HK-2 (cell line): ENCODE measurements at regions not wholly inside any gene's neighbourhood (a gene's known extent, or its start where the extent isn't known, plus 50 kb on each side); places are given as distances from the start of the nearest gene placed in this dataset.
A peak's percentile ranks its signal among the peaks of the same experiment; 100 is the strongest.
"Not testable (repeated sequence)": the region's sequence is repeated elsewhere in the genome, so short reads cannot be mapped to it uniquely, and the experiment has no call there.

Experiments
- DNase-seq: peaks from one replicate; pipeline ENCODE4 v3.0.0-alpha.2; 2018; ENCODE audit not compliant: unreplicated experiment

DNA sequence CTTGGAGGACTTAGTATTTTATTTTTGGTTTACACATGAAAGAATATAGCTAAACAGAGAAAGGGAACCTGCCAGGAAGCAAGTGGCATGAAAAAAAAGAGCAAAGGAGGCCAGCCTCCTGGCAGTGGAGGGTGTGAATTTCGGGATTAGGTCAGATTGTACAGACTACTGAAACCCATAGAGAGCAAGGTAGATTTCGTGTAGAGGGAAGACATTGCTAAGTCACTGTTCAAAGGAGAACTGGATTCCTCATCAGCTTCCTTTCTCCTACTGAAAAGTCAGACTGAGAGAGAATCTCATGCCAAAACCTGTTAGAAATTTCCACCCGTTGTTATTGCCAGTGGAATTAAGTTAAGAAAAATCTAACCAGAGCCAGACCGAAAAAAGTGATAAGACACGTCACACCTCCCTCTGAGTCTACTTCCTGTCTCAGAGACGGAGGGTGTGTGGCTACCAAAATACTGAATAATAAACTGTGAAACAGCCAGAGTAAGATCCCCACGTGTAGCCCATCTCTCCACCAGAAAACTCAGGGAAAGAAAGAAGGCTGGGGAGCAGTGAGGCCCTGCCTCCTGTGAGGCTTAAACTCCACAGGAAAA, 118.8 kb downstream of the SKIDA1 start:
- no peak for DNase-seq

- DNase-seq, result no peak
Observed at GRCh38 chr10:21405981-21406380, 119.5 kb downstream of the SKIDA1 start.

DNA sequence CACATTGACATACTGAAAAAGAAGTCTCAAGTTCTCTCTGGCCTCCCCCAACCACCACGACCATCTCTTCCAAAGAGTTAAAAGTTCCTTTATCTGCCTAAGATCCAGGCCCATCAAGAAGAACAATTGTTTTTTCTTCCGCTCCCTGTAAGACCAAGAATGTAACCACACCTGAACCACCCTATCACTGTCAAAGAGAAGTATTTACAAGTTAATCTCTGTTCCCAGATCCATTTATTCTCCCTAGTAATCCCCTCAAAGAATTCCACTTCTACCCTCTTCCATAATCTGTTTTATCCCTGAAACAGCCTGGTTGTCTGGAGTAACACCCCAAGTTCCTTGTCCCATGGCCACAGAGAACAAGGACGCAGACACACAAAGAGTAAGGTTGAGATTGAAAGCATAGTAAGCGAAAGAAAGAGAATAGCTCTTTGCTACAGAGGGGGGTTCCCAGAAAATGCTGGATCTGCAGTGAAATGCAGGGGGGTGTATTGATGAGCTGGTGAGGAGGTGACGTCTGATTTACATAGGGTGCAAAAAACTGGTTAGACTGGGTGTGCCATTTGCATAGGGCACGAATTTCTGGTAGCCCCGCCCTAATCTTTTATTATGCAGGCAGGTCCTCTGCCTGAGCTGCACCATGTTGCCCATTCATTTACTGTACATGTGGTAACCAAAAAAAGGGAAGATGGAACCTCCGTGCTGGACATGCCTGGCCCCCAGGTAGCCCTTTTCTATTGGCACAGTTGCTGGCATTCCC, 122.0 kb downstream of the SKIDA1 start:
- no peak for DNase-seq

- DNase-seq, result no peak
Observed at GRCh38 chr10:21402606-21403083, 122.8 kb downstream of the SKIDA1 start.

DNA sequence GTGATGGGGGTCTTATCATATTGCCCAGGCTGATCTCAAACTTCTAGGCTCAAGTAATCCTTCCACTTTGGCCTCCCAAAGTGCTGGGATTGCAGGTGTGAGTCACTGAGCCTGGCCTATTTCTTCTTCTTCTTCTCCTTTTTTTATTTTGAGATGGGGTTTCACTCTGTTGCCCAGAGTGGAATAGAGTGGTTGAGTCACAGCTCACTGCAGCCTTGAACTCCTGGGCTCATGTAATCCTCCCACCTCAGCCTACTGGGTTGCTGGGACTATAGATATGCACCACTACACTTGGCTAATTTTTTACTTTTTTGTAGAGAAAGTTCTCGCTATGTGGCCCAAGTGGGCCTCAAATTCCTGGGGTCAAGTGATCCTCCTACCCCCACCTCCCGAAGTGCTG, 124.3 kb downstream of the SKIDA1 start:
- DNase-seq, result peak; percentile 62

- DNase-seq, result peak; percentile 33
Observed at GRCh38 chr10:21399392-21400035, 126.0 kb downstream of the SKIDA1 start.

DNA sequence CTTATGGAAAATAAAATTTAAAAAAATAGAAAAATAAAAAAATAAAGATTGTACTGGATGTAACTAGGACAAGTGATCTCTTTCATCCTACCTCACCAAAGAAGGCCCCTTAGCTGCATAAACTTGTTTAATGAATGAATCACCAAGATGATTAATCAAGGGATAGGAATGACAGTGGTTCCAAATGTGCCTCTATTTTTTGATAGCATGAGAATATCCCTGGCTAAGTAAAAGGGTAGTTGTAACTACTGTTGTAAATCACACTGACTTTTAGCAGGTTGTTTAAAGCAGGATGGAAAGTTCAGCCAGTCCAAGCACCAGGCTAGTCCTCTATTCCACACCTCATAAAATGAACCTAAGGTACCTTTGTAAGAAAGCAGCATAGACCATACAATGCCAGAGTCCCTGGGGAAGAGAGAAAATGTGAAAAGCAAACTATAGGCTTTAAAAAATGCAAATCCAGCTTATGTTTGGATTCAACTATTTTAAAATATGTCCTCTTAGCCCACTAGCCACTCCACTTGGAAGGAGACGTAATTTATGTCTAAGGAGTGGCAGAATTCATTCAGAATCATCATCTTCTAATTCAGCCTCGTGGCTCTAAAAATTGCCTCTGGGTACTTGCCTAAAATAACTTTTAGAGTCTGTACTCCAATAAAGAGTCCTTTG, 126.8 kb downstream of the SKIDA1 start:
- DNase-seq, result no peak

GRCh38 chr10:21396889-21397288, 128.6 kb downstream of the SKIDA1 start:
- no peak for DNase-seq

GRCh38 chr10:21393931-21394330, 131.6 kb downstream of the SKIDA1 start:
- no peak for DNase-seq

DNA sequence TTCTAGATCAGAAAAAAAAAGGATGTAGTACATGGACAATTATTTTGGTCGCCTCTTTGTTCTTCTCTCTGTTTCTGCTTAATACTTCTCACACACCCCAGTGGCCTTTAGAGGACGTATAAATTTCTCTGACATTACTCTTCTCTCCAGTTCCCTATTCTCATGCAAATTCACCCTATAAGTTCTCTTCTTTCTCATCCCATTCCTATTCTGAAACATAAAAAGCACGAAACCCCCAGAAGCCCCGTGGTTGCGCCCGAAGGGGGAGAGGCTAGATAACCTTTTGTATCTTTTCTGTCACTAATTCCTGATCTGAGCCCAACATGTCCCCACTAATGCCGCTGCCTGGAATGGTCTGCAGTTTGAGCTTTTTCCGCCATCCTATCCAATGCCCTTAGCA, 136.9 kb downstream of the SKIDA1 start:
- no peak for DNase-seq

DNA sequence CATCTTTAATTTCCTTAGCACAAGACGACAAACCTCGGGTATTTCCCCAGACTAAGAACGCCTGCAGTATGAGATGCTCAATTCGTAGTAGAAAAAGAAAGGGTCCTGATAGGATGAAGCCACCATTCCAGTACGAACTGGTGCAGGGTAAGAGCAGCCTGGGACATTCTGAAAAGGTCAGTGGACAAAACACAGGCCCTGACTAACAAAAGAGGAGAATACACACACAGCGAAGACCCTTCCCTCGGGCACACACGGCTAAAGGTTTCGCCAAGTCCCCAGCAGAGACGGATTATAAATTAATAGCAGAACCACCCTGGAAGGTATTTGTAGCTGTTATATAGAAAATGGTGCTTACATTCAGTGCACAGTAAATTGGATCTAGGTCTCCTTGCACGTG, 137.6 kb downstream of the SKIDA1 start:
- DNase-seq, result no peak

GRCh38 chr10:21385996-21386585, 139.4 kb downstream of the SKIDA1 start:
- DNase-seq, result no peak

DNA sequence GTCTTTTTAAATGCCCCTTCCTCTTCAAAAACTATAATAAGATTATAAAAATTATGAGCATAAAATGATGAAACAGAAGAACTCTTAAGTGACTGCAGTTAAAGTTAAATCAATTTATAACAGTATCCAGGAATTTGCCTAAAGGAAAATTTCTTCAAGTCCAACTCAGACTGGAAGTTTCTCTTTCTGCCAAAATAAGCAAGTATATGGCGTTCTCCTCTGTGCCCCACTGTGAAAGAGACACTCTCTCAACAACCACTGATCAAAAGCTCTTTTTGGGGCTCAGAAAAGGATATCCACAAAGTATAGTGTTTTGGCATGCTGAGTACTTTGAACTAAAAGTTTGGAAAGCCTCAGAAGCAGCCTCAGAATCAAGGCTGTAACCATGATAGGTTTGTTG, 139.9 kb downstream of the SKIDA1 start:
- DNase-seq, result no peak

DNA sequence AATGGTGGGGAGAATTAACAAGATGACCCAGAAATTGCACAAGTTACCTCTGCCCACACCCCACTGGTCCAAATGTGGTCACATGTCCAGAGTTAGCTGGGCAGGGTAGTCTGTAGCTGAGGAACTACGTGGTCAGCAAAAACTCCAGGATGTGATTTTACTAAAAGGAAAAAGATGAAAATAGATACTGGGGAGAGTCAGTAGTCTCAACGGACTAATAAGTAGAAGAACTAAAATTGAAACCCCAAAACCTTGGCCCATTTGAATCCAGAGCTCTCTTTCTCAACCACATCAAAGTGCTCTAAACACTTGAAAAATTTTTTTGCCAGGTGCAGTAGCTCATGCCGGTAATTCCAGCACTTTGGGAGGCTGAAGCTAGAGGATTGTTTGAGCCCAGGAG, 146.3 kb downstream of the SKIDA1 start:
- no peak for DNase-seq

DNA sequence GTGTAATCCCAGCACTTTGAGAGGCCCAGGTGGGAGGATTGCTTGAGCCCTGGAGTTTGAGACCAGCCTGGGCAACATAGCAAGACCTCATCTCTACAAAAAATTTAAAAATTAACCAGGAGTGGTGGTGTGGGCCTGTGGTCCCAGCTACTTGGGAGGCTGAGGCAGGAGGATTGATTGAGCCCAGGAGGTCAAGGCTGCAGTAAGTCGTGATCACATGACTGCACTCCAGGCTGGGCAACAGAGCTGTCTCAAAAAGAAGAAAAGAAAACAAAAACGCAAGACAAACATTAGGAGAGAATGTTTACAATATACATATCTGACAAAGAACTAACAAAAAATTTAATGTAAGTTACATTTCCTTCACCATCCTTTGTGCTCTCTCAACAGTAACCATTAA, 150.2 kb downstream of the SKIDA1 start:
- not testable (repeated sequence) for DNase-seq

DNA sequence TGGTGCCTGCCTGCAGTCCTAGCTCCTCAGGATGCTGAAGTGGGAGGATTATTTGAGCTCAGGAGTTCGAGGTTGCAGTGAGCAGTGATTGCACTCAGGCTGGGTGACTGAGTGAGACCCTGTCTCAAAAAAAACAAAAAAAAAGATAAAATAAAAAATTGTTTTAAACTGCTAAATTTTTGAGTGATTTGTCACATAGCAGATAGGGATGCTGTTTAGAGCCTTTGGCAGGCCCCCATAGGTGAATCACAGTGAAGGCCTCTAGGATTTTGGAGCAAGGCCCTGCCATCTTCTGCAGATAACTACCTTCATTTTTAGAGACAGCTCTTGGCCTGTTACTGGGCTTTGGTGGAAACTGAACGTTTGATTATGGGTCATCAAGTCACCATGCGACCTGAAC, 151.6 kb downstream of the SKIDA1 start:
- DNase-seq, result not testable (repeated sequence)

GRCh38 chr10:21372651-21373410, 152.7 kb downstream of the SKIDA1 start:
- no peak for DNase-seq

DNA sequence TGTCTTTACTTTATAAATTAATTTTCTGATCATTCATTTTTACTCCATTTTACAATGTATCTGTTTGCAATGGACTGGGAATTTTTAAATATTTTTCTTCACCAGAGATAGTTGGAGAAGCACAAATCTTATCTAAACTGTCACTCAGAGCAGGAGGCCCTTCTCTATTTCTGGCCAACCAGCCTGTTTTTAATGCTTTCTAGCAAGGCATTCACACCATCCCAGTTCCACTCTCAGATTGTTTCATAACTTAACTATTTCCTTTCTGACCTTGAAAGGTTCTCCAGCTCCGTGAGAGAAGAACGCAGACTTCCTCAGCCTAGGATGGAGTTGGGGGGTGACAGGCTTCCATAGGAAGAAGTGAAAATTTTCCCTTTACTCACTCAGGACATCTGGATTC, 155.8 kb downstream of the SKIDA1 start:
- DNase-seq, result no peak

GRCh38 chr10:21368728-21369425, 156.6 kb downstream of the SKIDA1 start:
- DNase-seq, result no peak

DNA sequence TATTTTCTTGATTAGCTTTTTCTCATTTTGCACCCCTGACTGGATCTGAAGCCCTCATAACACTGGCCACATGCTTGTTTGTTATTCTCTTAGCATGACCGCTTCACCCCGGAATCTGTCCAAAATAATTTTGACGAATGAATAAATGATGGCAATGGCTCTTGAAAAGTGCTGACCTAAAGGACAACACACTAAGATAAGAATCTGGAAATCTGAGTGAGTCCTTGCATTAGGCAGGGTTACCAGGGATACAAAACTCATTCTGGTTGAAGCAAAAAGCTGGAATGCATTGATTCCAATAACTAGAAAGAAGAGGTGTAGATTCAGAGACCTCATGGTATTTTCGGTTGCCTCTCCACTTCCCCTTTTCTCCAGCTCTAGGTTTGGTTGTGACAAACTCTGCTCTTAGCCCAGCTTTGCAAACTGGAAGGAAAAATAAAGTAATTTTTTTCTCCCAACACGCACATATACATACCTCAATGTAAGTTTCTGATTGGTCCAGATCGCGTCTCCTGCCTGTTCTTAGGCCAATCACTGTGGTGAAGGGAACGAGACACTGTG, 157.4 kb downstream of the SKIDA1 start:
- DNase-seq, result no peak
